Osteocyte (in vitro differentiated cells): ENCODE measurements at regions not wholly inside any gene's neighbourhood (a gene's known extent, or its start where the extent isn't known, plus 50 kb on each side); places are given as distances from the start of the nearest gene placed in this dataset.

Source experiments
- DNase-seq: peaks from one replicate; pipeline ENCODE4 v3.0.0; 2021; ENCODE audit warnings: mixed read lengths; ENCODE audit not compliant: unreplicated experiment; ENCODE audit errors: extremely low spot score
- H3K27ac Mint-ChIP-seq: one replicate; pipeline ENCODE4 v1.8.0; 2021; ENCODE audit warnings: mild to moderate bottlenecking, mixed read lengths; ENCODE audit not compliant: unreplicated experiment
- H3K27me3 Mint-ChIP-seq: one replicate; pipeline ENCODE4 v1.8.0; 2021; ENCODE audit warnings: mixed read lengths; ENCODE audit not compliant: unreplicated experiment
- H3K36me3 Mint-ChIP-seq: one replicate; pipeline ENCODE4 v1.8.0; 2021; ENCODE audit warnings: mixed read lengths; ENCODE audit not compliant: unreplicated experiment
- H3K4me1 Mint-ChIP-seq: one replicate; pipeline ENCODE4 v1.8.0; 2021; ENCODE audit warnings: mixed read lengths; ENCODE audit not compliant: unreplicated experiment
- H3K4me3 Mint-ChIP-seq: one replicate; pipeline ENCODE4 v1.8.0; 2021; ENCODE audit warnings: mild to moderate bottlenecking, moderate library complexity, mixed read lengths; ENCODE audit not compliant: unreplicated experiment
- H3K9me3 Mint-ChIP-seq: one replicate; pipeline ENCODE4 v1.8.0; 2021; ENCODE audit warnings: mixed read lengths; ENCODE audit not compliant: unreplicated experiment
- CTCF ChIP-seq: fragments of 200-600 bp; sonication (generic); IDR thresholded peaks from 2 replicates; pipeline ENCODE4 v1.5.0; 2021; ENCODE audit warnings: antibody characterized with exemption, mild to moderate bottlenecking, moderate library complexity

GRCh38 chr3:117131259-117131658, 421.7 kb downstream of the TUSC7 start:
- Mint-ChIP-seq H3K36me3 (no peaks in the 10 kb centered on the region), H3K27ac (no peak overlapping the region), H3K4me1 (peaks cover 26% of the 10 kb centered on the region)

GRCh38 chr3:117133066-117133465, 423.5 kb downstream of the TUSC7 start:
- no peak overlapping the region for H3K27ac Mint-ChIP-seq
- no peak overlapping the region for H3K4me3 Mint-ChIP-seq
- no peaks in the 10 kb centered on the region for H3K36me3 Mint-ChIP-seq
- no peak for TF ChIP-seq CTCF
- peaks cover 29% of the 10 kb centered on the region for H3K4me1 Mint-ChIP-seq
- DNase-seq: no peak
- H3K9me3 Mint-ChIP-seq: no peaks in the 10 kb centered on the region
- no peaks in the 10 kb centered on the region for H3K27me3 Mint-ChIP-seq

More at GRCh38 chr3:117131259-117131658, 421.7 kb downstream of the TUSC7 start:
- H3K4me3 Mint-ChIP-seq: no peak overlapping the region
- no peak for TF ChIP-seq CTCF
- no peaks in the 10 kb centered on the region for H3K27me3 Mint-ChIP-seq
- no peak for DNase-seq
- H3K9me3 Mint-ChIP-seq: no peaks in the 10 kb centered on the region

GRCh38 chr3:117135207-117135606, 425.6 kb downstream of the TUSC7 start:
- H3K4me3 Mint-ChIP-seq: no peak overlapping the region
- H3K36me3 Mint-ChIP-seq: no peaks in the 10 kb centered on the region
- H3K4me1 Mint-ChIP-seq: peaks cover 18% of the 10 kb centered on the region
- no peak overlapping the region for H3K27ac Mint-ChIP-seq
- H3K9me3 Mint-ChIP-seq: no peaks in the 10 kb centered on the region
- no peak for TF ChIP-seq CTCF
- DNase-seq: no peak
- H3K27me3 Mint-ChIP-seq: no peaks in the 10 kb centered on the region

- TF ChIP-seq CTCF: no peak
- H3K27me3 Mint-ChIP-seq: no peaks in the 10 kb centered on the region
- H3K4me1 Mint-ChIP-seq: peaks cover 11% of the 10 kb centered on the region
- no peak for DNase-seq
- no peaks in the 10 kb centered on the region for H3K9me3 Mint-ChIP-seq
- no peak overlapping the region for H3K27ac Mint-ChIP-seq
- no peaks in the 10 kb centered on the region for H3K36me3 Mint-ChIP-seq
- H3K4me3 Mint-ChIP-seq: no peak overlapping the region
Measured at GRCh38 chr3:117136003-117136402, 426.4 kb downstream of the TUSC7 start.

- H3K36me3 Mint-ChIP-seq: no peaks in the 10 kb centered on the region
- no peaks in the 10 kb centered on the region for H3K9me3 Mint-ChIP-seq
- H3K4me1 Mint-ChIP-seq: peaks cover 9% of the 10 kb centered on the region
- H3K27ac Mint-ChIP-seq: no peak overlapping the region
- no peaks in the 10 kb centered on the region for H3K27me3 Mint-ChIP-seq
- DNase-seq: no peak
- no peak overlapping the region for H3K4me3 Mint-ChIP-seq
- TF ChIP-seq CTCF: no peak
Measured at GRCh38 chr3:117137065-117137464, 427.5 kb downstream of the TUSC7 start.
